C4-2B (cell line): ENCODE measurements at regions not wholly inside any gene's neighbourhood (a gene's known extent, or its start where the extent isn't known, plus 50 kb on each side); places are given as distances from the start of the nearest gene placed in this dataset.

Experiments
- H3K27ac ChIP-seq: fragments of 450-650 bp; 2 replicates; pipeline ENCODE4 v1.5.1; 2017
- CTCF ChIP-seq: fragments of 450-650 bp; conservative IDR thresholded peaks from 2 replicates; pipeline ENCODE4 v1.5.1; 2017; ENCODE audit warnings: mild to moderate bottlenecking
- ZFX ChIP-seq: fragments of 450-650 bp; IDR thresholded peaks from 2 replicates; pipeline ENCODE4 v1.6.1; 2017

- H3K27ac ChIP-seq, result no peak overlapping the region
- TF ChIP-seq ZFX (no peak), CTCF (no peak)
These were observed 107.7 kb downstream of the PTGS2 start for GRCh38 chr1:186572509-186572908.

GRCh38 chr1:186571771-186572170 is 108.5 kb downstream of the PTGS2 start:
- TF ChIP-seq CTCF (no peak), ZFX (no peak)
- H3K27ac ChIP-seq, result no peak overlapping the region

GRCh38 chr1:186569856-186570255 is 108.9 kb upstream of the PDC start:
- TF ChIP-seq ZFX, result no peak
- no peak for TF ChIP-seq CTCF
- no peak overlapping the region for H3K27ac ChIP-seq

GRCh38 chr1:186568221-186568620 is 107.3 kb upstream of the PDC start:
- no peak for TF ChIP-seq ZFX
- TF ChIP-seq CTCF, result no peak

GRCh38 chr1:186566140-186566855 is 105.4 kb upstream of the PDC start:
- TF ChIP-seq ZFX, result no peak
- no peak for TF ChIP-seq CTCF
- H3K27ac ChIP-seq, result no peak overlapping the region

More at GRCh38 chr1:186568221-186568620, 107.3 kb upstream of the PDC start:
- peak overlapping the region; percentile 66; the same call in 1 of the 2 replicates for H3K27ac ChIP-seq

- no peak overlapping the region for H3K27ac ChIP-seq
- TF ChIP-seq CTCF (no peak; the same call in 1 of the 2 replicates), ZFX (no peak)
These were observed 103.7 kb upstream of the PDC start for GRCh38 chr1:186564582-186564981.

- TF ChIP-seq ZFX, result no peak
- TF ChIP-seq CTCF, result no peak
- no peak overlapping the region for H3K27ac ChIP-seq
These were observed 98.7 kb upstream of the PDC start for GRCh38 chr1:186559601-186560116.
